ENCODE measurements at regions not wholly inside any gene's neighbourhood (a gene's known extent, or its start where the extent isn't known, plus 50 kb on each side); places are given as distances from the start of the nearest gene placed in this dataset.

DNA sequence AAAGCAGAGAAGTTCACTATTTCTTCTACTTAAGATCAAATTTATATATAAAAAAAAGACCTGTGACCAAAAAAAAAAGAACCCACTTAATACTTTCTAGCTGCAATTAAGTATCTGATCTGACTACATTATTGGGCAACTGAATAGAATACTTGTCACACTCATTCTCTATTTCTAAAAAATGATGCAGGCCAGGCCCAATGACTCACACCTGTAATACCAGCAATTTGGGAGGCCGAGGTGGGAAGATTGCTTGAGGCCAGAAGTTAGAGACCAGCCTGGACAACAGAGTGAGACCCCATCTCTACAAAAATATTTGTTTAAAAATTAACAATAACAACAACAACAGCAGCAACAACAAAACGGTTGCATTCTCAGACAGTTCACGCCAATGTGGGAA is 108.8 kb upstream of the BMP2K start:
- Histone ChIP-seq H3K27ac (no peak overlapping the region), H3K9me3 (no peaks in the 10 kb centered on the region), H3K4me3 (no peak overlapping the region), H3K4me2 (no peak overlapping the region), H3K4me1 (peaks cover 20% of the 10 kb centered on the region)
- ChIA-PET POLR2A (no interaction called here), CTCF (interaction anchor here (0.6 kb wide), 1 partner anchor 260 kb away, joined by 4 read pairs; no protein-coding TSS in a partner anchor)
- 82% methylated on average over 3 of the region's 3 CpGs for WGBS (ENCODE audit: missing lambda C conversion rate)
- TF ChIP-seq, protein P1, sequence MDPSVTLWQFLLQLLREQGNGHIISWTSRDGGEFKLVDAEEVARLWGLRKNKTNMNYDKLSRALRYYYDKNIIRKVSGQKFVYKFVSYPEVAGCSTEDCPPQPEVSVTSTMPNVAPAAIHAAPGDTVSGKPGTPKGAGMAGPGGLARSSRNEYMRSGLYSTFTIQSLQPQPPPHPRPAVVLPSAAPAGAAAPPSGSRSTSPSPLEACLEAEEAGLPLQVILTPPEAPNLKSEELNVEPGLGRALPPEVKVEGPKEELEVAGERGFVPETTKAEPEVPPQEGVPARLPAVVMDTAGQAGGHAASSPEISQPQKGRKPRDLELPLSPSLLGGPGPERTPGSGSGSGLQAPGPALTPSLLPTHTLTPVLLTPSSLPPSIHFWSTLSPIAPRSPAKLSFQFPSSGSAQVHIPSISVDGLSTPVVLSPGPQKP (IDR thresholded peaks at IDR 0.05; ENCODE audit: low read depth, low read length): no peak
- no peak for TF ChIP-seq ZSCAN20 (CRISPR knock-in tag; IDR thresholded peaks at IDR 0.05)
- TF ChIP-seq RFX5 (IDR thresholded peaks at IDR 0.05): no peak
- TF ChIP-seq TP53 (CRISPR knock-in tag; IDR thresholded peaks at IDR 0.05): no peak
- TF ChIP-seq HDAC2 (IDR thresholded peaks at IDR 0.05): no peak
- TF ChIP-seq SMC3 (IDR thresholded peaks at IDR 0.05): no peak
- no peak for TF ChIP-seq NR3C1 (IDR thresholded peaks at IDR 0.05)
- no peak for ATAC-seq
- no peak for DNase-seq (ENCODE audit: low read depth in 1 of 2, low spot score in 1 of 2)
- no peak for FAIRE-seq

DNA sequence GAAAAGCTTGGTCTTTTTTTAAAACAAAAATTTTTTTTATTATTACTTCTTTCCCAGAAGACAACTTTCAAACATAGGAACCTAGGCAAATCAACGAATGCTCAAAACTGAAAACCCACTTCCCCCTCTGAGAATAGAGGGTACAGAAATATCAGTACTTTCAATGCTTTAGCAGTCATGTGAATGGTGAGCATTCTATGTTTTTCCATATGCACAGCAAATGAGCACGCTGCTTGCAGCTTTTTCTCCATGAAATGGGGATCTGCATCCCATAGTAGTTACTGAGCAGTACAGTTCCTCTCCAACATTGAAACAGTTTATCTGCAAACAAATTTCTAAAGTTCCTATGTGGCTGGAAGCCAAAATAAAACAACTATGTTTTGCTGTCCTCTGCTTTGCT is 108.4 kb upstream of the BMP2K start:
- Histone ChIP-seq H3K9me3 (no peaks in the 10 kb centered on the region), H3K4me3 (no peak overlapping the region), H3K27ac (no peak overlapping the region), H3K4me2 (no peak overlapping the region), H3K4me1 (peaks cover 15% of the 10 kb centered on the region)
- POLR2A ChIA-PET: no interaction called here
- CTCF ChIA-PET: interaction anchor here (0.6 to 1.1 kb wide), 2 partner anchors 101 to 260 kb away, joined by 3 to 4 read pairs; no protein-coding TSS in a partner anchor
- TF ChIP-seq ESRRA (IDR thresholded peaks at IDR 0.05; ENCODE audit: borderline replicate concordance, low read length): no peak
- TF ChIP-seq RAD21 (conservative IDR thresholded peaks at IDR 0.05 in 1 of 2, IDR thresholded peaks at IDR 0.05 in 1 of 2): no peak
- TF ChIP-seq HOXB13 (CRISPR knock-in tag; IDR thresholded peaks at IDR 0.05; ENCODE audit: low read depth): no peak
- WGBS (ENCODE audit: missing lambda C conversion rate): 77% methylated on average over 2 of the region's 2 CpGs
- ATAC-seq (no peak), DNase-seq (ENCODE audit: low read depth in 1 of 2, low spot score in 1 of 2) (no peak), FAIRE-seq (no peak)

DNA sequence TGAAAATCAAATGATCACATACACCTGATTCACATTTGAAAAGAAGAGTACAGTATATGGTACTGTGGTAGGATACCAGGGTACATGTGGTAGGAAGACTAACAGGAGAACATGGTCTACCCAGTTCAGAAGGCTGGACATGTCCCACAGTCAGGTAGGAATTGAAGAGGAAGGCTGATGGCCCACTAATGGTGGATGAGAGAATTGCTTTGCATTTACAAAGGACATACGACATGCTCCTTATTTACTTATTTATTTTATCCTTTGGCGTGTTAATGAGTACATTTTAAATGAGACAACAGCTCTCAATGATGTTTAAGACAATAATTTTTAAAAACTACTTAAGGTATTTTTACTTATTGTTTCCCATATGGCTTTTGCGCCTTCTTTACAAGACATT is 106.7 kb upstream of the BMP2K start:
- H3K4me2 ChIP-seq: no peak overlapping the region
- no peak overlapping the region for H3K27ac ChIP-seq
- peak in 1 of 2 experiments; percentile 77; a peak in 3 of 6 replicates for ATAC-seq

More for the DNA sequence above, 106.7 kb upstream of the BMP2K start:
- TF ChIP-seq NR3C1 (IDR thresholded peaks at IDR 0.05) (no peak), SMC3 (IDR thresholded peaks at IDR 0.05) (no peak), TP53 (CRISPR knock-in tag; IDR thresholded peaks at IDR 0.05) (no peak), NPAS2 (CRISPR knock-in tag; IDR thresholded peaks at IDR 0.05; ENCODE audit: borderline replicate concordance) (no peak), KDM1A (IDR thresholded peaks at IDR 0.05; ENCODE audit: low read depth) (no peak), HDAC2 (IDR thresholded peaks at IDR 0.05) (no peak), RCOR1 (IDR thresholded peaks at IDR 0.05; ENCODE audit: low read depth, low read length) (no peak), JUN (IDR thresholded peaks at IDR 0.05) (no peak), MYC (IDR thresholded peaks at IDR 0.05; ENCODE audit: borderline replicate concordance, low read length) (no peak), ZNF302 (CRISPR knock-in tag; IDR thresholded peaks at IDR 0.05) (no peak), ESRRA (IDR thresholded peaks at IDR 0.05; ENCODE audit: borderline replicate concordance, low read length) (no peak), PHF8 (IDR thresholded peaks at IDR 0.05; ENCODE audit: borderline replicate concordance, low read depth) (no peak), MAFK (IDR thresholded peaks at IDR 0.05; ENCODE audit: partially characterized antibody) (no peak), CHD2 (IDR thresholded peaks at IDR 0.05; ENCODE audit: low read length, partially characterized antibody) (no peak)
- TF ChIP-seq, protein P2, sequence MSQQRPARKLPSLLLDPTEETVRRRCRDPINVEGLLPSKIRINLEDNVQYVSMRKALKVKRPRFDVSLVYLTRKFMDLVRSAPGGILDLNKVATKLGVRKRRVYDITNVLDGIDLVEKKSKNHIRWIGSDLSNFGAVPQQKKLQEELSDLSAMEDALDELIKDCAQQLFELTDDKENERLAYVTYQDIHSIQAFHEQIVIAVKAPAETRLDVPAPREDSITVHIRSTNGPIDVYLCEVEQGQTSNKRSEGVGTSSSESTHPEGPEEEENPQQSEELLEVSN (IDR thresholded peaks at IDR 0.05; ENCODE audit: borderline replicate concordance, low read depth): no peak
- TF ChIP-seq, protein P3, sequence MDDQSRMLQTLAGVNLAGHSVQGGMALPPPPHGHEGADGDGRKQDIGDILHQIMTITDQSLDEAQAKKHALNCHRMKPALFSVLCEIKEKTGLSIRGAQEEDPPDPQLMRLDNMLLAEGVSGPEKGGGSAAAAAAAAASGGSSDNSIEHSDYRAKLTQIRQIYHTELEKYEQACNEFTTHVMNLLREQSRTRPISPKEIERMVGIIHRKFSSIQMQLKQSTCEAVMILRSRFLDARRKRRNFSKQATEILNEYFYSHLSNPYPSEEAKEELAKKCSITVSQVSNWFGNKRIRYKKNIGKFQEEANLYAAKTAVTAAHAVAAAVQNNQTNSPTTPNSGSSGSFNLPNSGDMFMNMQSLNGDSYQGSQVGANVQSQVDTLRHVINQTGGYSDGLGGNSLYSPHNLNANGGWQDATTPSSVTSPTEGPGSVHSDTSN (IDR thresholded peaks at IDR 0.05): no peak
- TF ChIP-seq, protein P1 (IDR thresholded peaks at IDR 0.05; ENCODE audit: low read depth, low read length): no peak
- TF ChIP-seq, protein P4, sequence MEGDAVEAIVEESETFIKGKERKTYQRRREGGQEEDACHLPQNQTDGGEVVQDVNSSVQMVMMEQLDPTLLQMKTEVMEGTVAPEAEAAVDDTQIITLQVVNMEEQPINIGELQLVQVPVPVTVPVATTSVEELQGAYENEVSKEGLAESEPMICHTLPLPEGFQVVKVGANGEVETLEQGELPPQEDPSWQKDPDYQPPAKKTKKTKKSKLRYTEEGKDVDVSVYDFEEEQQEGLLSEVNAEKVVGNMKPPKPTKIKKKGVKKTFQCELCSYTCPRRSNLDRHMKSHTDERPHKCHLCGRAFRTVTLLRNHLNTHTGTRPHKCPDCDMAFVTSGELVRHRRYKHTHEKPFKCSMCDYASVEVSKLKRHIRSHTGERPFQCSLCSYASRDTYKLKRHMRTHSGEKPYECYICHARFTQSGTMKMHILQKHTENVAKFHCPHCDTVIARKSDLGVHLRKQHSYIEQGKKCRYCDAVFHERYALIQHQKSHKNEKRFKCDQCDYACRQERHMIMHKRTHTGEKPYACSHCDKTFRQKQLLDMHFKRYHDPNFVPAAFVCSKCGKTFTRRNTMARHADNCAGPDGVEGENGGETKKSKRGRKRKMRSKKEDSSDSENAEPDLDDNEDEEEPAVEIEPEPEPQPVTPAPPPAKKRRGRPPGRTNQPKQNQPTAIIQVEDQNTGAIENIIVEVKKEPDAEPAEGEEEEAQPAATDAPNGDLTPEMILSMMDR (IDR thresholded peaks at IDR 0.05): no peak
- TF ChIP-seq, protein P5, sequence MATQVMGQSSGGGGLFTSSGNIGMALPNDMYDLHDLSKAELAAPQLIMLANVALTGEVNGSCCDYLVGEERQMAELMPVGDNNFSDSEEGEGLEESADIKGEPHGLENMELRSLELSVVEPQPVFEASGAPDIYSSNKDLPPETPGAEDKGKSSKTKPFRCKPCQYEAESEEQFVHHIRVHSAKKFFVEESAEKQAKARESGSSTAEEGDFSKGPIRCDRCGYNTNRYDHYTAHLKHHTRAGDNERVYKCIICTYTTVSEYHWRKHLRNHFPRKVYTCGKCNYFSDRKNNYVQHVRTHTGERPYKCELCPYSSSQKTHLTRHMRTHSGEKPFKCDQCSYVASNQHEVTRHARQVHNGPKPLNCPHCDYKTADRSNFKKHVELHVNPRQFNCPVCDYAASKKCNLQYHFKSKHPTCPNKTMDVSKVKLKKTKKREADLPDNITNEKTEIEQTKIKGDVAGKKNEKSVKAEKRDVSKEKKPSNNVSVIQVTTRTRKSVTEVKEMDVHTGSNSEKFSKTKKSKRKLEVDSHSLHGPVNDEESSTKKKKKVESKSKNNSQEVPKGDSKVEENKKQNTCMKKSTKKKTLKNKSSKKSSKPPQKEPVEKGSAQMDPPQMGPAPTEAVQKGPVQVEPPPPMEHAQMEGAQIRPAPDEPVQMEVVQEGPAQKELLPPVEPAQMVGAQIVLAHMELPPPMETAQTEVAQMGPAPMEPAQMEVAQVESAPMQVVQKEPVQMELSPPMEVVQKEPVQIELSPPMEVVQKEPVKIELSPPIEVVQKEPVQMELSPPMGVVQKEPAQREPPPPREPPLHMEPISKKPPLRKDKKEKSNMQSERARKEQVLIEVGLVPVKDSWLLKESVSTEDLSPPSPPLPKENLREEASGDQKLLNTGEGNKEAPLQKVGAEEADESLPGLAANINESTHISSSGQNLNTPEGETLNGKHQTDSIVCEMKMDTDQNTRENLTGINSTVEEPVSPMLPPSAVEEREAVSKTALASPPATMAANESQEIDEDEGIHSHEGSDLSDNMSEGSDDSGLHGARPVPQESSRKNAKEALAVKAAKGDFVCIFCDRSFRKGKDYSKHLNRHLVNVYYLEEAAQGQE (IDR thresholded peaks at IDR 0.05): no peak
- FAIRE-seq (no peak), DNase-seq (ENCODE audit: low read depth in 1 of 2, low spot score in 1 of 2) (peak; percentile 17 to 35)
- WGBS (ENCODE audit: missing lambda C conversion rate): 56% methylated on average over 3 of the region's 3 CpGs
- POLR2A ChIA-PET: no interaction called here
- Histone ChIP-seq H3K4me3 (no peak overlapping the region), H3K4me1 (peaks cover 14% of the 10 kb centered on the region), H3K9me3 (no peaks in the 10 kb centered on the region)
- CTCF ChIA-PET: interaction anchor here (0.8 kb wide), 2 partner anchors 25 to 63 kb away, joined by 3 read pairs; no protein-coding TSS in a partner anchor
